ENCODE measurements at regions not wholly inside any gene's neighbourhood (a gene's known extent, or its start where the extent isn't known, plus 50 kb on each side); places are given as distances from the start of the nearest gene placed in this dataset.

DNA sequence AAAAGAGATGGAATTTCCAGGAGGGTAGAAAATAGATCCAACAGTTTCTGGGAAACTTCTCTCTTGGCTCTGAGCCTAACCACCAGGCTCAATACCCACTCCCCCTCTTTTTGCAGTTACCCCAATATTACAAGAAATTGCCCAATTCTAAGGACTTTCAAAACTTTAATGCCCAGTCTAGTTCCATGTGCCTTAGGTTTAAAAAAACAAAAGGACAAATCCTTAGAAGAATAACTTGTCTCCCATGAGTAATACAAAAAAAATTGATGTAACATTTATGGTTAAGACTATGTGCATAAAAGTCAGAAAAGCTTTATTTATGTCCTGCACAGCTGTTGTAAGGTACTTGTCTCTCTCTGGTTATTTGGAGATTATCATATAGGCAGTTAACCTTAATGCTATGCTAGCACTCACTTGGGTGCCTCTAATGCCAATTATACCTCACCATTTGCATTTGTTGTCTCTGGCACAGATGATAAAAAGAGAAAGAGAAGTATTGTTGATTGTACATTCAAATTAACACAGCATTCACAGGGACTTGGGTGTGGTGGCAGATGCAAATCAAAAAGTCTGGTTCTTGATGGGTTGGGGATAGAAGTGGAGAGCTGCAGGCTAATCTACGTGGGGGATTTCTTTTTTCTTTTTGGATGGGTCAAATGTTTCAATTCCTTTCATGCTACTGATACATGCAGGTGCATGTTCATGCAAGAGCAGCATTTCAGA is 159.4 kb downstream of the PIK3R1 start:
- 41 to 54% methylated on average over 1 of the region's 1 CpG for WGBS, 2 donors
- DNase-seq (ENCODE audit: low spot score in 2 of 2) = no peak
- no peak overlapping the region for H3K4me3 ChIP-seq (ENCODE audit: low read depth, poor library complexity, severe bottlenecking)
- TF ChIP-seq POLR2A (IDR thresholded peaks at IDR 0.05) = no peak
- TF ChIP-seq, protein P1, sequence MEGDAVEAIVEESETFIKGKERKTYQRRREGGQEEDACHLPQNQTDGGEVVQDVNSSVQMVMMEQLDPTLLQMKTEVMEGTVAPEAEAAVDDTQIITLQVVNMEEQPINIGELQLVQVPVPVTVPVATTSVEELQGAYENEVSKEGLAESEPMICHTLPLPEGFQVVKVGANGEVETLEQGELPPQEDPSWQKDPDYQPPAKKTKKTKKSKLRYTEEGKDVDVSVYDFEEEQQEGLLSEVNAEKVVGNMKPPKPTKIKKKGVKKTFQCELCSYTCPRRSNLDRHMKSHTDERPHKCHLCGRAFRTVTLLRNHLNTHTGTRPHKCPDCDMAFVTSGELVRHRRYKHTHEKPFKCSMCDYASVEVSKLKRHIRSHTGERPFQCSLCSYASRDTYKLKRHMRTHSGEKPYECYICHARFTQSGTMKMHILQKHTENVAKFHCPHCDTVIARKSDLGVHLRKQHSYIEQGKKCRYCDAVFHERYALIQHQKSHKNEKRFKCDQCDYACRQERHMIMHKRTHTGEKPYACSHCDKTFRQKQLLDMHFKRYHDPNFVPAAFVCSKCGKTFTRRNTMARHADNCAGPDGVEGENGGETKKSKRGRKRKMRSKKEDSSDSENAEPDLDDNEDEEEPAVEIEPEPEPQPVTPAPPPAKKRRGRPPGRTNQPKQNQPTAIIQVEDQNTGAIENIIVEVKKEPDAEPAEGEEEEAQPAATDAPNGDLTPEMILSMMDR (IDR thresholded peaks at IDR 0.05) = no peak
- intact Hi-C loops (cut with DNase I; ENCODE audit: low total_unique reads) = no loop called here

DNA sequence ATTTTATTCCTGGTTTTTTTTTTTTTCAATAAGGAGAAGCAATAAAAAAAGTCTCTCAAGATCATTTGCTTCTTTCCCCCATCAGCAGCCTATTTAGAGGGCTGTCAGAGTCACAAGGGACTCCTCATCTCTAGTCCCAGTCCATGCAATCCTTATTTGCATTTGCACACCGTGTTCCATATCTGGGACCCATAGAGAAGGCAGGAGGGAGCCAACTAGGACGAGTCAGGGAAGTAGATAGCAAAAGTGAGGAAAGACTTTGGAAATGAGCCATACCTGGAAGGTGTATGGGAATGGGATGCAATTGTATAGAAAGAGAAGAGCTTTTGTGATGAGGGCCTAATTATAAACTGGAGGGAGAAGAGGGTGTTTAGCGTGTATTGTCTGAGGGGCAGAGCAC is 160.0 kb downstream of the PIK3R1 start:
- intact Hi-C loops (cut with DNase I; ENCODE audit: low total_unique reads) = no loop called here
- TF ChIP-seq, protein P1 (IDR thresholded peaks at IDR 0.05) = no peak
- TF ChIP-seq POLR2A (IDR thresholded peaks at IDR 0.05) = no peak
- H3K4me3 ChIP-seq (ENCODE audit: low read depth, poor library complexity, severe bottlenecking) = no peak overlapping the region
- no peak for DNase-seq (ENCODE audit: low spot score in 2 of 2)
- WGBS, 2 donors = 40 to 41% methylated on average over 3 of the region's 3 CpGs

DNA sequence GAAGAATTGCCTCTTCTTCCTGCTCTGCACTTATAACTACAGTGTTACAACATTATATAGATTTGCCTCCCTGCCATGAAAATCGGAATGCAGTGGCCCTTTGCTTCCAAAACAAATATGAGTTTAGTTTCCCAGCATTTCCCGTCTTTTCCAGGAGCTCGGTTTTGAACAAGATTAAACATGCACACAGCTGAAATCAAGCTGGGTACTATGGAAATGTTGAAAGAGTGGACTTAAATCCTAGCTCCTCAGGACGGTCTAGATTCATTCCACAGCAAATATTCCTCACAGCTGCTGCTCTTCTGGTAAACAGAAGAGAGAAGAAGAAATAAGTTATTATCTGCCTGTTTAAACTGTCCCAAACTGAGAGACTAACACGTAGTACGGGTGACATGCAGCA is 161.4 kb downstream of the PIK3R1 start:
- TF ChIP-seq, protein P1 (IDR thresholded peaks at IDR 0.05) = no peak
- no peak for TF ChIP-seq POLR2A (IDR thresholded peaks at IDR 0.05)
- 30 to 36% methylated on average over 6 of the region's 6 CpGs for WGBS, 2 donors
- intact Hi-C loops (cut with DNase I; ENCODE audit: low total_unique reads) = no loop called here
- no peak overlapping the region for H3K4me3 ChIP-seq (ENCODE audit: low read depth, poor library complexity, severe bottlenecking)
- no peak for DNase-seq (ENCODE audit: low spot score in 2 of 2)

DNA sequence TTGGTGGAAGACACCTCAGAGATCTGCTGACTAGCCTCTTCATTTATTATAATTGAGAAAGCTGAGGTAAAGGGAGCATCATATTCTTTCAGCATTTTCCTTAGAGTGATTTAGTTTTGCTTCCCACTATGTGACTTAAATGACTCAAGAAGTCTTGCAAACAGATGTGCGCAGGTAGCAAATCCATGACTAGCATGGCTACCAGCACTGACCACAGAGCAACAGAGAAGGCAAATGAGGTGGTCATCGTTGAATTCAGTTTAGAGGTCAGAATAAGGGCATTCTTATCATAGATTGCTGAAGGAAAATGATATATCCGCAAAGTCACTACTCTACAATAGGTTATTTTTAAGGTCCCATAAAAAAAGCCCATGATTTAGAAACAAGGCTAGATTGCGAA is 162.2 kb downstream of the PIK3R1 start:
- intact Hi-C loops (cut with DNase I; ENCODE audit: low total_unique reads) = no loop called here
- no peak for TF ChIP-seq POLR2A (IDR thresholded peaks at IDR 0.05)
- TF ChIP-seq, protein P1 (IDR thresholded peaks at IDR 0.05) = no peak
- H3K4me3 ChIP-seq (ENCODE audit: low read depth, poor library complexity, severe bottlenecking) = no peak overlapping the region
- 96 to 99% methylated on average over 4 of the region's 4 CpGs for WGBS, 2 donors
- no peak for DNase-seq (ENCODE audit: low spot score in 2 of 2)

DNA sequence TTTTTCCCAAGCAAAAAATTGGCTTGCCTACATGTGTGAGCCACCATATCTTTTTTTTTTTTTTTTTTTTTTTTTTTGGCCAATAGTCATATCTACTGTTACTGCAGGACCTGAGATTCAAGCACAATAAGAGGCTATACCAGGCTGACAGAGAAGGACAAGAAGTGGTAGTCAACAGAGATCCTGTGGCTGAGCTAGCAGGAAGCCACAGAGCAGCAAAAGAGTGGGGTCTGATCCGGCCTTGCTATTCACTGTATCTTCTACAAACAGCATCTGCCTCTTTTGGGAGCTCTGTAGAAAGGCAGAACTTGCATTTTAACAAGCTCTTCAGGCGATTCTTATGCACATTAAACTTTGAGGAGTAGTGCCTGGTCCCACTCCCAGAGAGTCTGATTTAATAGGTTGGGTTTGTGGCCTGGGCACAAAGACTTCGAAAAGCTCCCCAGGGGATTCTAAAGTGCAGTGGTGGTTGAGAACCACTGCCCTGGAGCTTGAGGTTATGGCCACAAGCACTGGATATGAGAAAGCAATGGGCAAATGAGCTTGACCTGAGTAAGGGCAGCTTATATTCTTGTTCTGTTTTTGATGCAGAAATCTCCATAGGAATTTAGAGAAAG is 162.8 kb downstream of the PIK3R1 start:
- WGBS, 2 donors = 56 to 60% methylated on average over 3 of the region's 3 CpGs
- no peak for DNase-seq (ENCODE audit: low spot score in 2 of 2)
- intact Hi-C loops (cut with DNase I; ENCODE audit: low total_unique reads) = no loop called here
- H3K4me3 ChIP-seq (ENCODE audit: low read depth, poor library complexity, severe bottlenecking) = no peak overlapping the region
- TF ChIP-seq, protein P1 (IDR thresholded peaks at IDR 0.05) = no peak
- no peak for TF ChIP-seq POLR2A (IDR thresholded peaks at IDR 0.05)

All from lower leg skin (tissue), 4 donors.